PC-3 (cell line): ENCODE measurements at regions not wholly inside any gene's neighbourhood (a gene's known extent, or its start where the extent isn't known, plus 50 kb on each side); places are given as distances from the start of the nearest gene placed in this dataset.

Experiments used
- ATAC-seq: fragments of 200-7000 bp; cut with Tn5 transposase; 2 replicates; pipeline ENCODE4 v1.9.1; 2020; ENCODE audit warnings: mild to moderate bottlenecking, moderate library complexity
- BruUV-seq: library from RNA; stranded (reverse); fragments of 400-500 nt; replicated peaks from 2 replicates; lab custom pipeline; 2021; lab: Mats Ljungman, UMichigan
- CTCF ChIA-PET: fragments of 300-600 bp; sonication (Branson Sonifier 250); formaldehyde crosslinking; loops from one replicate; lab custom pipeline; 2022; ENCODE audit warnings: antibody characterized with exemption; lab: Charles Lee
- POLR2A ChIA-PET: fragments of 300-600 bp; sonication (Branson Sonifier 250); formaldehyde crosslinking; loops from one replicate; lab custom pipeline; 2022; ENCODE audit warnings: antibody characterized with exemption; ENCODE audit not compliant: unreplicated experiment; lab: Charles Lee
- DNase-seq: peaks from one replicate; pipeline ENCODE4 v3.0.0-alpha.2; 2015
- H2AFZ ChIP-seq: fragments of 300-600 bp; sonication (generic); 2 replicates; pipeline ENCODE4 v1.6.0; 2016; ENCODE audit warnings: antibody characterized with exemption, low read length
- H3F3A ChIP-seq: fragments of 300-600 bp; sonication (generic); one replicate; pipeline ENCODE4 v1.6.0; 2017; ENCODE audit warnings: antibody characterized with exemption, low read length, control low read depth, mild to moderate bottlenecking; ENCODE audit not compliant: unreplicated experiment
- H3K27ac ChIP-seq: fragments of 300-600 bp; sonication (generic); 2 replicates; pipeline ENCODE4 v1.5.1; 2016; ENCODE audit warnings: mild to moderate bottlenecking, low read length
- H3K27me3 ChIP-seq: fragments of 300-600 bp; sonication (generic); 2 replicates; pipeline ENCODE4 v1.6.1; 2016; ENCODE audit warnings: low read length, mixed read lengths
- H3K36me3 ChIP-seq: fragments of 300-600 bp; sonication (generic); 2 replicates; pipeline ENCODE4 v1.6.1; 2016; ENCODE audit warnings: low read depth, mixed run types, low read length, mixed read lengths
- H3K4me1 ChIP-seq: fragments of 300-600 bp; sonication (generic); 2 replicates; pipeline ENCODE4 v1.5.1; 2016; ENCODE audit warnings: low read length; ENCODE audit not compliant: insufficient read depth
- H3K4me2 ChIP-seq: fragments of 300-600 bp; sonication (generic); 2 replicates; pipeline ENCODE4 v1.6.0; 2016; ENCODE audit warnings: low read length
- H3K4me3 ChIP-seq: fragments of 300-600 bp; sonication (generic); 2 replicates; pipeline ENCODE4 v1.5.1; 2016; ENCODE audit warnings: mild to moderate bottlenecking, low read length, mixed read lengths
- H3K79me2 ChIP-seq: fragments of 300-600 bp; sonication (generic); 2 replicates; pipeline ENCODE4 v1.6.1; 2017; ENCODE audit warnings: low read length, mixed read lengths
- H3K9ac ChIP-seq: fragments of 300-600 bp; sonication (generic); 2 replicates; pipeline ENCODE4 v1.6.0; 2016; ENCODE audit warnings: mild to moderate bottlenecking, low read length
- H3K9me2 ChIP-seq: fragments of 300-600 bp; sonication (generic); replicated peaks from 2 replicates; pipeline ENCODE4 v1.6.1; 2016; ENCODE audit warnings: mixed run types, low read length, mixed read lengths
- H3K9me3 ChIP-seq: fragments of 300-600 bp; sonication (generic); 2 replicates; pipeline ENCODE4 v1.6.1; 2016; ENCODE audit warnings: low read length, mixed read lengths
- H4K20me1 ChIP-seq: fragments of 300-600 bp; sonication (generic); 2 replicates; pipeline ENCODE4 v1.6.1; 2016; ENCODE audit warnings: low read length, mixed read lengths
- EZH2 ChIP-seq: fragments of 300-600 bp; sonication (generic); IDR thresholded peaks from one replicate; pipeline ENCODE4 v1.6.1; 2017; ENCODE audit warnings: antibody characterized with exemption, mild to moderate bottlenecking, low read length; ENCODE audit not compliant: unreplicated experiment
- EZH2phosphoT487 ChIP-seq: fragments of 300-600 bp; sonication (generic); IDR thresholded peaks from 2 replicates; pipeline ENCODE4 v1.6.1; 2018; ENCODE audit warnings: mild to moderate bottlenecking, antibody characterized with exemption, low read length, borderline replicate concordance
- intact Hi-C: fragments of 100-400 bp; cut with micrococcal nuclease; formaldehyde crosslinking; loops from 2 replicates; pipeline ENCODE4 v1.9.0; 2023
- TF ChIP-seq, protein P1 (sequence below): fragments of 300-600 bp; sonication (generic); conservative IDR thresholded peaks from 2 replicates; pipeline ENCODE4 v1.5.1; 2017; ENCODE audit warnings: antibody characterized with exemption, low read depth, mild to moderate bottlenecking, low read length

DNA sequence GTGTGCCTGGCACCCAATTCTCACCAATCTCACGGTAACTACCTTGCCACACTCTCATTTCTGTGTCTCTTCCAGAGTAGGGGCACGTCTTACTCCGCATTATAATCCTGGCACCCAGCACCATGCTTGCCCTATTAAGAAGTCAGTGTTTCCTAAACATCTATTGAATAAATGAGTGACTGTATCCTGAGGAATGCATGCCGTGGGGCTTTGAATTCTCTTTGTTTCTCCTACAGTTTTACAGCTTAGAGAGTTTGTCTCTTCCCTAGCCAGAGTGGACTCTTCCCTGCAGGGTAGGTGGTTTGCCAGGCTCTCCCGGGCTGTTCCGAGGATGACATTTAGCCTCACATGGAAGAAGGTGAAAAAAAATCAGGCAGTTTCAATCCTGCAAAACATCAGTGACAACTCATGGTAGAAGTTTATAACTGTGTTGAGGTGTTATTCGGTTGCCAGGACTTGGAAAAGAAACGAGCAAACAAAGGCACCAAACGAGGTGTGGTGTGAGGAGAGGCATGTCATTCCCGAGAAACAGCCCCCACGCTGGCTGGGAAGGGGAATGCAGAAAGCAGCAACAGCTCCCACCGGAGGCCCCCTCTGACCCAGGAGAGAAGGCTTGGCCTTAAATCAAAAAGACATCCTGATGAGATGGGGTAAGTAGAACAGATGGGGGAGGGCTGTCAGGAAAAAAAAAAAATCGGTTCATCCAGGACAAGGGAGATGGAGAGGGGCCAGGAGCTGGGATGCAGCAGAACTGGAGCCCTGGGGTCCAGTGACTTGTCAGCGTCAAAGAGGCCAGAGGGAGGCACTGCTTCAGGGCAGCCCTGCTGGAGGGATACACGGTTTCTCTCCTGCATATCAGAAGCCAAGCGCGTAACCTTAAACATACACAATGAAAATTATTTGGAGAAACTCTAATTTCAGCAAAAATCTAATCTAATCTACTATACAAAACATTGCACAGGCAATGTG is 168.4 kb upstream of the ARRDC4 start:
- no peak overlapping the region for H2AFZ ChIP-seq
- H3K4me2 ChIP-seq = no peak overlapping the region
- no peak overlapping the region for H3K27ac ChIP-seq
- no peaks in the 10 kb centered on the region for H3K36me3 ChIP-seq
- H3F3A ChIP-seq = no peaks in the 10 kb centered on the region
- no peak for DNase-seq
- intact Hi-C loops = no loop called here
- H3K27me3 ChIP-seq = peaks cover 15% of the 10 kb centered on the region
- H3K4me1 ChIP-seq = no peaks in the 10 kb centered on the region
- no peaks in the 10 kb centered on the region for H3K79me2 ChIP-seq
- ChIA-PET POLR2A (no interaction called here), CTCF (no interaction called here)
- no peak for ATAC-seq
- H4K20me1 ChIP-seq = no peaks in the 10 kb centered on the region
- H3K4me3 ChIP-seq = no peak overlapping the region
- BruUV-seq = no TSS peak
- H3K9me3 ChIP-seq = no peaks in the 10 kb centered on the region
- H3K9me2 ChIP-seq = no peaks in the 10 kb centered on the region
- no peak overlapping the region for H3K9ac ChIP-seq
- TF ChIP-seq EZH2phosphoT487 (no peak), EZH2 (no peak)
- TF ChIP-seq, protein P1, sequence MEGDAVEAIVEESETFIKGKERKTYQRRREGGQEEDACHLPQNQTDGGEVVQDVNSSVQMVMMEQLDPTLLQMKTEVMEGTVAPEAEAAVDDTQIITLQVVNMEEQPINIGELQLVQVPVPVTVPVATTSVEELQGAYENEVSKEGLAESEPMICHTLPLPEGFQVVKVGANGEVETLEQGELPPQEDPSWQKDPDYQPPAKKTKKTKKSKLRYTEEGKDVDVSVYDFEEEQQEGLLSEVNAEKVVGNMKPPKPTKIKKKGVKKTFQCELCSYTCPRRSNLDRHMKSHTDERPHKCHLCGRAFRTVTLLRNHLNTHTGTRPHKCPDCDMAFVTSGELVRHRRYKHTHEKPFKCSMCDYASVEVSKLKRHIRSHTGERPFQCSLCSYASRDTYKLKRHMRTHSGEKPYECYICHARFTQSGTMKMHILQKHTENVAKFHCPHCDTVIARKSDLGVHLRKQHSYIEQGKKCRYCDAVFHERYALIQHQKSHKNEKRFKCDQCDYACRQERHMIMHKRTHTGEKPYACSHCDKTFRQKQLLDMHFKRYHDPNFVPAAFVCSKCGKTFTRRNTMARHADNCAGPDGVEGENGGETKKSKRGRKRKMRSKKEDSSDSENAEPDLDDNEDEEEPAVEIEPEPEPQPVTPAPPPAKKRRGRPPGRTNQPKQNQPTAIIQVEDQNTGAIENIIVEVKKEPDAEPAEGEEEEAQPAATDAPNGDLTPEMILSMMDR = no peak

- H4K20me1 ChIP-seq = no peaks in the 10 kb centered on the region
- POLR2A ChIA-PET = no interaction called here
Measured at GRCh38 chr15:97804950-97805349, 155.6 kb upstream of the ARRDC4 start.

More at GRCh38 chr15:97804950-97805349, 155.6 kb upstream of the ARRDC4 start:
- no peak overlapping the region for H3K27ac ChIP-seq
- H3K4me1 ChIP-seq = no peaks in the 10 kb centered on the region
- no peaks in the 10 kb centered on the region for H3F3A ChIP-seq
- TF ChIP-seq, protein P1 = no peak; the same call in 1 of the 2 replicates
- TF ChIP-seq EZH2 (no peak), EZH2phosphoT487 (no peak)
- no peak for ATAC-seq
- H2AFZ ChIP-seq = no peak overlapping the region
- no peaks in the 10 kb centered on the region for H3K36me3 ChIP-seq
- H3K79me2 ChIP-seq = no peaks in the 10 kb centered on the region
- H3K9ac ChIP-seq = no peak overlapping the region
- peaks cover 6% of the 10 kb centered on the region; the same call in 1 of the 2 replicates for H3K27me3 ChIP-seq
- H3K4me3 ChIP-seq = no peak overlapping the region
- intact Hi-C loops = no loop called here
- no TSS peak for BruUV-seq
- no peaks in the 10 kb centered on the region for H3K9me2 ChIP-seq
- DNase-seq = no peak
- H3K9me3 ChIP-seq = no peaks in the 10 kb centered on the region
- CTCF ChIA-PET = no interaction called here
- H3K4me2 ChIP-seq = no peak overlapping the region
